ENCODE measurements at regions not wholly inside any gene's neighbourhood (a gene's known extent, or its start where the extent isn't known, plus 50 kb on each side); places are given as distances from the start of the nearest gene placed in this dataset.

- DNase-seq (ENCODE audit: low read depth, low spot score) = no peak
- no peaks in the 10 kb centered on the region for H4K20me1 ChIP-seq (replicated peaks; ENCODE audit: control insufficient read depth, extremely low read depth, insufficient read depth, low read length)
- H2AFZ ChIP-seq (ENCODE audit: low read depth, low read length) = no peak overlapping the region
- no peaks in the 10 kb centered on the region for H3K9me1 ChIP-seq (replicated peaks; ENCODE audit: control insufficient read depth, extremely low read depth, insufficient read depth, low read length)
- H3K27me3 ChIP-seq (ENCODE audit: control insufficient read depth in 2 of 2, insufficient read depth in 2 of 2, low read length in 2 of 2) = no peaks in the 10 kb centered on the region
- H3K4me3 ChIP-seq (replicated peaks in 1 of 3; ENCODE audit: insufficient read depth in 1 of 3, low read depth in 1 of 3, low read length in 3 of 3) = no peak overlapping the region
- no TSS peak for BruUV-seq (replicated peaks)
- CTCF ChIA-PET = no interaction called here
- no peaks in the 10 kb centered on the region for H3K79me2 ChIP-seq (ENCODE audit: control insufficient read depth, insufficient read depth, low read length)
- no peak overlapping the region for H3K27ac ChIP-seq (ENCODE audit: insufficient read depth, low read depth, low read length)
- no peak for TF ChIP-seq JUN (IDR thresholded peaks at IDR 0.05; ENCODE audit: borderline replicate concordance, insufficient read depth, insufficient read length, low read depth)
- dilution Hi-C loops (cut with MboI; ENCODE audit: extremely low pct_ligation_motif_present, low sequenced_read_pairs) (no loop called here), intact Hi-C loops (cut with micrococcal nuclease) (no loop called here)
- no peak for FAIRE-seq
- H3K9me3 ChIP-seq (replicated peaks; ENCODE audit: control insufficient read depth, insufficient read depth, low read length) = peaks cover 4% of the 10 kb centered on the region
- H3K36me3 ChIP-seq (ENCODE audit: control insufficient read depth in 2 of 2, extremely low read depth in 1 of 2, insufficient read depth in 2 of 2, low read length in 2 of 2) = no peaks in the 10 kb centered on the region
- no peaks in the 10 kb centered on the region for H3K4me1 ChIP-seq (ENCODE audit: control insufficient read depth, extremely low read depth, insufficient read depth, low read length)
- no peak overlapping the region for H3K4me2 ChIP-seq (ENCODE audit: insufficient read depth, low read length)
- no peak overlapping the region for H3K9ac ChIP-seq (replicated peaks; ENCODE audit: extremely low read depth, insufficient read depth, low read length)
- POLR2A ChIA-PET = no interaction called here
These were observed 161.6 kb upstream of the SYN3 start for GRCh38 chr22:33219648-33220384.

- Histone ChIP-seq H3K9me3 (replicated peaks; ENCODE audit: control insufficient read depth, insufficient read depth, low read length) (no peaks in the 10 kb centered on the region), H3K4me3 (replicated peaks in 1 of 3; ENCODE audit: insufficient read depth in 1 of 3, low read depth in 1 of 3, low read length in 3 of 3) (no peak overlapping the region), H3K9ac (replicated peaks; ENCODE audit: extremely low read depth, insufficient read depth, low read length) (no peak overlapping the region), H3K27ac (ENCODE audit: insufficient read depth, low read depth, low read length) (no peak overlapping the region), H3K79me2 (ENCODE audit: control insufficient read depth, insufficient read depth, low read length) (no peaks in the 10 kb centered on the region), H4K20me1 (replicated peaks; ENCODE audit: control insufficient read depth, extremely low read depth, insufficient read depth, low read length) (no peaks in the 10 kb centered on the region), H3K9me1 (replicated peaks; ENCODE audit: control insufficient read depth, extremely low read depth, insufficient read depth, low read length) (no peaks in the 10 kb centered on the region), H3K4me1 (ENCODE audit: control insufficient read depth, extremely low read depth, insufficient read depth, low read length) (no peaks in the 10 kb centered on the region), H3K36me3 (ENCODE audit: control insufficient read depth in 2 of 2, extremely low read depth in 1 of 2, insufficient read depth in 2 of 2, low read length in 2 of 2) (no peaks in the 10 kb centered on the region), H3K27me3 (ENCODE audit: control insufficient read depth in 2 of 2, insufficient read depth in 2 of 2, low read length in 2 of 2) (no peaks in the 10 kb centered on the region), H3K4me2 (ENCODE audit: insufficient read depth, low read length) (no peak overlapping the region), H2AFZ (ENCODE audit: low read depth, low read length) (no peak overlapping the region)
- no TSS peak for BruUV-seq (replicated peaks)
- intact Hi-C loops (cut with micrococcal nuclease) = no loop called here
- no peak for DNase-seq (ENCODE audit: low read depth, low spot score)
- ChIA-PET POLR2A (no interaction called here), CTCF (no interaction called here)
- TF ChIP-seq MYC (IDR thresholded peaks at IDR 0.05; ENCODE audit: low read depth, low read length) = no peak
- TF ChIP-seq, protein P1, sequence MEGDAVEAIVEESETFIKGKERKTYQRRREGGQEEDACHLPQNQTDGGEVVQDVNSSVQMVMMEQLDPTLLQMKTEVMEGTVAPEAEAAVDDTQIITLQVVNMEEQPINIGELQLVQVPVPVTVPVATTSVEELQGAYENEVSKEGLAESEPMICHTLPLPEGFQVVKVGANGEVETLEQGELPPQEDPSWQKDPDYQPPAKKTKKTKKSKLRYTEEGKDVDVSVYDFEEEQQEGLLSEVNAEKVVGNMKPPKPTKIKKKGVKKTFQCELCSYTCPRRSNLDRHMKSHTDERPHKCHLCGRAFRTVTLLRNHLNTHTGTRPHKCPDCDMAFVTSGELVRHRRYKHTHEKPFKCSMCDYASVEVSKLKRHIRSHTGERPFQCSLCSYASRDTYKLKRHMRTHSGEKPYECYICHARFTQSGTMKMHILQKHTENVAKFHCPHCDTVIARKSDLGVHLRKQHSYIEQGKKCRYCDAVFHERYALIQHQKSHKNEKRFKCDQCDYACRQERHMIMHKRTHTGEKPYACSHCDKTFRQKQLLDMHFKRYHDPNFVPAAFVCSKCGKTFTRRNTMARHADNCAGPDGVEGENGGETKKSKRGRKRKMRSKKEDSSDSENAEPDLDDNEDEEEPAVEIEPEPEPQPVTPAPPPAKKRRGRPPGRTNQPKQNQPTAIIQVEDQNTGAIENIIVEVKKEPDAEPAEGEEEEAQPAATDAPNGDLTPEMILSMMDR (IDR thresholded peaks at IDR 0.05; ENCODE audit: extremely low read depth in 1 of 2, insufficient read depth in 1 of 2, low read depth in 1 of 2, low read length in 2 of 2) = no peak
- TF ChIP-seq FOS (IDR thresholded peaks at IDR 0.05; ENCODE audit: borderline replicate concordance, insufficient read depth, low read length) = no peak
- TF ChIP-seq POLR2AphosphoS5 (IDR thresholded peaks at IDR 0.05; ENCODE audit: insufficient read depth, low read depth, low read length) = no peak
- no peak for TF ChIP-seq EZH2 (IDR thresholded peaks at IDR 0.05; ENCODE audit: borderline replicate concordance, low read depth, low read length, severe bottlenecking)
- no peak for TF ChIP-seq GATA2 (IDR thresholded peaks at IDR 0.05; ENCODE audit: insufficient read depth, insufficient read length, low read depth, low read length)
- no peak for TF ChIP-seq MAX (IDR thresholded peaks at IDR 0.05; ENCODE audit: insufficient read depth, insufficient read length)
- no peak for TF ChIP-seq JUN (IDR thresholded peaks at IDR 0.05; ENCODE audit: borderline replicate concordance, insufficient read depth, insufficient read length, low read depth)
- TF ChIP-seq POLR2A (IDR thresholded peaks at IDR 0.05; ENCODE audit: low read depth, low read length) = no peak
- dilution Hi-C loops (cut with MboI; ENCODE audit: extremely low pct_ligation_motif_present, low sequenced_read_pairs) = no loop called here
- no peak for FAIRE-seq
These were observed 155.3 kb upstream of the SYN3 start for GRCh38 chr22:33213383-33214075.

Measured in endothelial cell of umbilical vein (primary cell).